Fibroblast of the aortic adventitia (primary cell): ENCODE measurements at regions not wholly inside any gene's neighbourhood (a gene's known extent, or its start where the extent isn't known, plus 50 kb on each side); places are given as distances from the start of the nearest gene placed in this dataset.

Experiments used
- DNase-seq: peaks from one replicate; pipeline ENCODE4 v3.0.0-alpha.2; 2010; ENCODE audit warnings: low read depth
- H3K4me3 ChIP-seq: 2 replicates; pipeline ENCODE4 v1.5.1; 2011; ENCODE audit warnings: low read depth, mild to moderate bottlenecking, control low read depth, low read length, moderate library complexity
- TF ChIP-seq, protein P1 (sequence below): IDR thresholded peaks from 2 replicates; pipeline ENCODE4 v1.5.1; 2011; ENCODE audit warnings: mild to moderate bottlenecking, low read length, control low read depth, inconsistent platforms; ENCODE audit not compliant: insufficient read depth

DNA sequence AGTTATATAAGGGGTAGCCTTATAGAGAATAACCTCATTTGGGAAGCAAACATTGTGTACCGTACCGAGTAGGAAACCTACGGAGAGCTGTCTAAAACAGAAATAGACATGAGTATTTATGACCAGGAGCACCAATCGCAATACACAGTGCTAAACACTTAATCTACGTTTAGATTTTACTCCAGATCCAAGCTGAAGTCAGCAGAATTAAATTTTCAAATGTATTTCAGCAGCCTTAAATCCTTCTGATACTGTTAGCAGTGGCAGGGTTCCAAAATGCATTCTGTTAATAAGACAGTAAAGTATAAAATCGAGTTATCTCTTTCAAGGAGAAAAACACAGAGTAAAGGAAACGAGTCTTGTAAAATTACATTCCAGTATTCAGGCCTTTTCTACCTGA, 118.1 kb upstream of the ZNF521 start:
- no peak for DNase-seq
- no peak overlapping the region for H3K4me3 ChIP-seq
- TF ChIP-seq, protein P1, sequence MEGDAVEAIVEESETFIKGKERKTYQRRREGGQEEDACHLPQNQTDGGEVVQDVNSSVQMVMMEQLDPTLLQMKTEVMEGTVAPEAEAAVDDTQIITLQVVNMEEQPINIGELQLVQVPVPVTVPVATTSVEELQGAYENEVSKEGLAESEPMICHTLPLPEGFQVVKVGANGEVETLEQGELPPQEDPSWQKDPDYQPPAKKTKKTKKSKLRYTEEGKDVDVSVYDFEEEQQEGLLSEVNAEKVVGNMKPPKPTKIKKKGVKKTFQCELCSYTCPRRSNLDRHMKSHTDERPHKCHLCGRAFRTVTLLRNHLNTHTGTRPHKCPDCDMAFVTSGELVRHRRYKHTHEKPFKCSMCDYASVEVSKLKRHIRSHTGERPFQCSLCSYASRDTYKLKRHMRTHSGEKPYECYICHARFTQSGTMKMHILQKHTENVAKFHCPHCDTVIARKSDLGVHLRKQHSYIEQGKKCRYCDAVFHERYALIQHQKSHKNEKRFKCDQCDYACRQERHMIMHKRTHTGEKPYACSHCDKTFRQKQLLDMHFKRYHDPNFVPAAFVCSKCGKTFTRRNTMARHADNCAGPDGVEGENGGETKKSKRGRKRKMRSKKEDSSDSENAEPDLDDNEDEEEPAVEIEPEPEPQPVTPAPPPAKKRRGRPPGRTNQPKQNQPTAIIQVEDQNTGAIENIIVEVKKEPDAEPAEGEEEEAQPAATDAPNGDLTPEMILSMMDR: no peak

DNA sequence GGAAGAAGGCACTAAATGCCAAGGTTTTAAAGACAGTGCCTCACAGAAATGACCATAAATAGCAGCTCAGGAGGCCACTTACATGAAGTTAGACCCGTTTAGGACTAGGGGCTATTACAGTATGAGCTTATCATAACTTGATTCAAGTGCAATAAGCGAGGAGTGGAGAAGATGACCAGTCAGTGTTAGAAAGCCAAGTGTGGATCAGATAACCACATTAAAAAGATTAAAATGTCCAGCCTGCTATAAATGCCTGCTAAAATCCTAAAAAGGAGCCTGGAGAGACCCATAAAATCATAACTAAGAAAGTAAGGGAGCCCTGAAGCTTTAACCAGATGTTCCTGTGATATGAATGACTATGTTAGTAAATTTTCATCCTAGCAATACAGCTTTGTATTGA, 117.5 kb upstream of the ZNF521 start:
- no peak overlapping the region for H3K4me3 ChIP-seq
- TF ChIP-seq, protein P1: no peak
- no peak for DNase-seq

DNA sequence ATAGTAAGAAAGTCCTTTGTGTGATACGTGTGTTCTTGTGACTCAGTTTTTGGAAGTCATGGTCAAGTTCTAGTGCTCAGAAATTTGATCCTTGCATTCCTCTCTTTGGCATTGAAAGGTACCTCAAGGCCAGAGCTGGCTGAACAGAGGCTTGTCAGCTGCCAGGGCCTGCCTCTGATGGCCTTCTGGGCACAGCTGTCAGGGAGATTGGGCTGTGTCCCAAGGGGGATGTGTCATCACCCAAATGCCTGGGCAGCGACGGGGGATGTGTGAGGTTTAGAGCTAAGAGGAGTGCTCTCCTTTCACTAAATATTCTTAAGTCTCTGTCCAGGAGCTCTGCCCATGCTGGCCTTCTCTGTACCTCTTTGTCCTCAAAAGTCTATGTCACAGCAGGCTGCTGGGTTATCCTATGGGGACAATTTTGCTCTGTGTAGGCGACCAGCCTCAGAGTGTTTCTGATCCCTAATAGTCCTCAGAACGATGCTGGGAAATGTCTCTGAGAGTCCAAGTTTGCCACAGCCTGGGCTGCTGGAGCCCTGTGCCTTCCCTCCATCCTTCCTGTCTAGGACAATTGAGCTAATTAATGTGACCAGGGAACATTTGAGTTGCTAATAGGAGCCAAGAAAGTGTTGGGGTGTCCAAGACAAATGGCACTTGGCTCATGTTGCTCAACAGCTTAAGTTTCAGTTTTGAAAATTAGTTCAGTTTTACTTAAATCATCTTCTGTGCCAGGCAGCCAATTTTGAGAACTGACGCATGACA, 115.4 kb upstream of the ZNF521 start:
- TF ChIP-seq, protein P1: no peak
- DNase-seq: no peak
- H3K4me3 ChIP-seq: no peak overlapping the region

DNA sequence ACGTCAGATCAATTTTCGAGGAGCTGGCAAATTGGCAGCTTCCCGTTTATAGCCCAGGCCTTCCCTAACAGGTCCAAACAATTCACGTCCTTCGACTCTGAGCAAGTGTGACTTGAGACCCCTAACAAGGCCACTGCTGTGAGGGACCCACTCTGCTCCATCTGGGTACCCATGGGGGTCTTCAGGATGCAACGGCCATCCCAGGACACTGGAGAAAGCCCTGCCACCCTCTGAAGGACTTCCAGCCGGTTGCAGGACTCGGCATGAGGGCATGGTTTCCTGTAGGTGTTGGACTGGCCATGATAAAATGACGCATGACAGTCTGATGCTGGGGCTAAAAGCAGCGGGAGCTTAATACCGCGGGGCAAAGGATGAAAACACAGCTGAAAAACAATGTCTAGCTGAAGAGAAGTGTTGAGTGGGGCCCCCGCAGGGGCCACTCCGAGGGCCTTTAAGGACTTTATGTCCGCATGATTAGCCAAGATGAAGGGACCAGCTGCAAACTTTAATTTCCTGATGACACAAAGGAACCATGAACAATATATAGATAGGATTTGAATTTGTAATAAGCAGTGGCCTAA, 113.3 kb upstream of the ZNF521 start:
- TF ChIP-seq, protein P1: no peak
- DNase-seq: no peak
- no peak overlapping the region for H3K4me3 ChIP-seq

DNA sequence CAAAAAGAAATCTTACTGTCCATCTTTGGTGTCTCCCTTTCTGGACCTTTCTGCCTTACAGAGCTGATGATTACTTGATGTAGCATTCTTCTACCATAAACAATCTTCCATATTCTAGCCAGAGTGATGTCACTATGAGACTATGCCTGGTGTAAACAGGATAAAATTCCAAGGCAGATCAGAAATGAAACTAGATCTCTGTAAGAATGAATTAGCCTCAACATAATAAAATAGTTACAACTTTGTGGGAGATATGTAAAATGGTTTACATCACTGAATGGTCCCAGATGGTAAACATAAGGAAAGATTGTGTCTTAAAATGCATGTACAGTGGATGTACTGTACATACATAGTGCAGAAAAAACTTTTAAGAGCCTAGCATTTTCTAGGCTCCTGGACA, 112.3 kb upstream of the ZNF521 start:
- TF ChIP-seq, protein P1: no peak
- no peak overlapping the region for H3K4me3 ChIP-seq
- DNase-seq: no peak

DNA sequence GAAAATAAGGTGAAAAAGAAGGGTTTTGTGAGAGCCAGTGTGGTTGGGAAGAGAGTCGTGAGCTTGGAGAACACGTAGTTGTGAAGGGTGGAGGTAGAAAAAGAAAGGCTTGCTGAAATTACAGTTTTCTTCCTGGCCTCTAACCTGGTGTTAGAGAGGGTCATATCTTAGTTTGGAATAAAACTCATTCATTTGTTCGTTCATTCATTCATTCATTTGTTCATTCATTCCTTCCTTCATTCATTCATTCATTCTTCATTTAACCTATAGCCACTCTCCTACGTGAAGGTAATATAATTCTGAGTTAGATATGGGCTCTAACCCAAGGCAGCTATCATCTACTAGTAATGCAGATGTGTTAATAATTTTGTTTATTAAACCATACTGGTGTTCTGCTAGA, 111.8 kb upstream of the ZNF521 start:
- no peak for DNase-seq
- H3K4me3 ChIP-seq: no peak overlapping the region
- TF ChIP-seq, protein P1: no peak

DNA sequence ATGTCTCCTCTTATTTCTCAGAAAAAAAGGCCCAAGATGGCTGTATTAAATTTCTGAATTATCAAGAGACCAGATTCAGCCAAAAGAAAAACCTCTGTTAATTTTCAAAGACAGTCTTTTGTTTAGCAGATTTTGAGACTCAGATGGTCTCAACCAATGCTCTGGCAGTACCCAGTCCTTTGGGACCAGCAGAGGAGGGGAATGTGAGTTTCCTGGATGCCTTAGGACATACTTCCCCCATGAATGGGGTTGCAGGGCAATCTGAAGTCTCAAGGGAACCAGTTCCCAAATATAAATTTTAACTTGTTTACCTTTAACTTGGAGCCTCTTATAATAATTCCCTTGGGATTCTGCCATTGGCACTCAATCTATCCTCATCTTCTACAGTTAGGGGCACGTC, 107.8 kb upstream of the ZNF521 start:
- DNase-seq: no peak

More for the DNA sequence above, 107.8 kb upstream of the ZNF521 start:
- no peak overlapping the region for H3K4me3 ChIP-seq
- TF ChIP-seq, protein P1: no peak
